ENCODE measurements at regions not wholly inside any gene's neighbourhood (a gene's known extent, or its start where the extent isn't known, plus 50 kb on each side); places are given as distances from the start of the nearest gene placed in this dataset.

DNA sequence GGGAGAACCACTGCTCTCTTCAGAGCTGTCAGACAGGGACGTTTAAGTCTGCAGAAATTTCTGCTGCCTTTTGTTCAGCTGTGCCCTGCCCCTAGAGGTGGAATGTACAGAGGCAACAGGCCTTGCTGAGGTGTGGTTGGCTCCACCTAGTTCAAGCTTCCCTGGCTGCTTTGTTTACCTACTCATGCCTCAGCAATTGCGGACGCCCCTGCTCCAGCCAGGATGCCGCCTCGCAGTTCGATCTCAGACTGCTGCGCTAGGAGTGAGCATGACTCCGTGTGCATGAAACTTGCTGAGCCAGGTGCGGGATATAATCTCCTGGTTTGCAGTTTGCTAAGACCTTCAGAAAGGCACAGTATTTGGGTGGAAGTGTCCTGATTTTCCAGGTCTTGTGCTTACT, 70.9 kb downstream of the MAGEB5 start:
- DNase-seq (ENCODE audit: low spot score in 2 of 2) = no peak
- WGBS, 2 donors = 92 to 93% methylated on average over 9 of the region's 9 CpGs
- intact Hi-C loops (cut with DNase I; ENCODE audit: low total_unique reads) = no loop called here
- no peak overlapping the region for H3K4me3 ChIP-seq (ENCODE audit: low read depth, poor library complexity, severe bottlenecking)
- TF ChIP-seq POLR2A (IDR thresholded peaks at IDR 0.05) = no peak
- TF ChIP-seq, protein P1, sequence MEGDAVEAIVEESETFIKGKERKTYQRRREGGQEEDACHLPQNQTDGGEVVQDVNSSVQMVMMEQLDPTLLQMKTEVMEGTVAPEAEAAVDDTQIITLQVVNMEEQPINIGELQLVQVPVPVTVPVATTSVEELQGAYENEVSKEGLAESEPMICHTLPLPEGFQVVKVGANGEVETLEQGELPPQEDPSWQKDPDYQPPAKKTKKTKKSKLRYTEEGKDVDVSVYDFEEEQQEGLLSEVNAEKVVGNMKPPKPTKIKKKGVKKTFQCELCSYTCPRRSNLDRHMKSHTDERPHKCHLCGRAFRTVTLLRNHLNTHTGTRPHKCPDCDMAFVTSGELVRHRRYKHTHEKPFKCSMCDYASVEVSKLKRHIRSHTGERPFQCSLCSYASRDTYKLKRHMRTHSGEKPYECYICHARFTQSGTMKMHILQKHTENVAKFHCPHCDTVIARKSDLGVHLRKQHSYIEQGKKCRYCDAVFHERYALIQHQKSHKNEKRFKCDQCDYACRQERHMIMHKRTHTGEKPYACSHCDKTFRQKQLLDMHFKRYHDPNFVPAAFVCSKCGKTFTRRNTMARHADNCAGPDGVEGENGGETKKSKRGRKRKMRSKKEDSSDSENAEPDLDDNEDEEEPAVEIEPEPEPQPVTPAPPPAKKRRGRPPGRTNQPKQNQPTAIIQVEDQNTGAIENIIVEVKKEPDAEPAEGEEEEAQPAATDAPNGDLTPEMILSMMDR (IDR thresholded peaks at IDR 0.05) = no peak

All from lower leg skin (tissue), 4 donors.